RWPE1 (cell line): ENCODE measurements at regions not wholly inside any gene's neighbourhood (a gene's known extent, or its start where the extent isn't known, plus 50 kb on each side); places are given as distances from the start of the nearest gene placed in this dataset.

ENCODE experiments used
- CTCF ChIA-PET: fragments of 350-600 bp; sonication (Branson Sonifier 250); formaldehyde crosslinking; extraction: SDS; loops from one replicate; lab custom pipeline; 2021; lab: Yijun Ruan, JAX
- POLR2A ChIA-PET: fragments of 400-600 bp; formaldehyde crosslinking; extraction: SDS; loops from one replicate; lab custom pipeline; 2020; ENCODE audit warnings: antibody characterized with exemption; ENCODE audit not compliant: low non-redundant PET; lab: Yijun Ruan, JAX
- DNase-seq: peaks from one replicate; pipeline ENCODE4 v3.0.0; 2012; ENCODE audit warnings: low spot score
- H3K27ac ChIP-seq: fragments of 450-650 bp; 2 replicates; pipeline ENCODE4 v1.5.1; 2017
- CTCF ChIP-seq: fragments of 450-650 bp; conservative IDR thresholded peaks from 2 replicates; pipeline ENCODE4 v1.5.1; 2017; ENCODE audit warnings: low read depth, mild to moderate bottlenecking

- TF ChIP-seq CTCF: no peak
- H3K27ac ChIP-seq: no peak overlapping the region
- DNase-seq: peak; percentile 28
- ChIA-PET POLR2A (no interaction called here), CTCF (interaction anchor here (0.6 to 0.7 kb wide), 4 partner anchors 15 to 1202 kb away, joined by 3 read pairs; partner anchors contain the start of gene PDE5A)
Observed at GRCh38 chr4:119721878-119722277, 93.3 kb upstream of the PDE5A start.

GRCh38 chr4:119715490-119716445 lies 87.2 kb upstream of the PDE5A start:
- no peak for DNase-seq
- TF ChIP-seq CTCF: no peak
- ChIA-PET CTCF (no interaction called here), POLR2A (interaction anchor here (0.5 kb wide), 1 partner anchor 1050 kb away, joined by 5 read pairs; no protein-coding TSS in a partner anchor)
- H3K27ac ChIP-seq: no peak overlapping the region

GRCh38 chr4:119709418-119709817 lies 80.8 kb upstream of the PDE5A start:
- ChIA-PET POLR2A (no interaction called here), CTCF (no interaction called here)
- H3K27ac ChIP-seq: no peak overlapping the region
- no peak for DNase-seq
- no peak for TF ChIP-seq CTCF

- H3K27ac ChIP-seq: no peak overlapping the region
- DNase-seq: no peak
- no peak for TF ChIP-seq CTCF
- ChIA-PET POLR2A (no interaction called here), CTCF (no interaction called here)
Observed at GRCh38 chr4:119707336-119707735, 78.7 kb upstream of the PDE5A start.

GRCh38 chr4:119706804-119707203 lies 78.2 kb upstream of the PDE5A start:
- ChIA-PET CTCF (no interaction called here), POLR2A (no interaction called here)
- DNase-seq: no peak
- no peak overlapping the region for H3K27ac ChIP-seq
- no peak for TF ChIP-seq CTCF

- POLR2A ChIA-PET: no interaction called here
- no peak for DNase-seq
- no peak overlapping the region for H3K27ac ChIP-seq
- CTCF ChIA-PET: interaction anchor here (0.6 to 0.7 kb wide), 2 partner anchors 8 to 30 kb away, joined by 3 read pairs; no protein-coding TSS in a partner anchor
- TF ChIP-seq CTCF: no peak
Observed at GRCh38 chr4:119697887-119698393, 69.3 kb upstream of the PDE5A start.
